ENCODE measurements at regions not wholly inside any gene's neighbourhood (a gene's known extent, or its start where the extent isn't known, plus 50 kb on each side); places are given as distances from the start of the nearest gene placed in this dataset.

GRCh38 chr11:113614097-113614496, 92.0 kb downstream of the TMPRSS5 start (continued):
- TF ChIP-seq FOXP4 (CRISPR knock-in tag; IDR thresholded peaks at IDR 0.05) (no peak), ZMAT4 (CRISPR knock-in tag; IDR thresholded peaks at IDR 0.05) (no peak), MYBL2 (CRISPR knock-in tag; IDR thresholded peaks at IDR 0.05) (no peak), GTF2I (CRISPR knock-in tag; conservative IDR thresholded peaks at IDR 0.05) (no peak), PRRX2 (CRISPR knock-in tag; IDR thresholded peaks at IDR 0.05) (no peak), ZNF263 (CRISPR knock-in tag; IDR thresholded peaks at IDR 0.05; ENCODE audit: low read depth) (no peak), GABPB1 (CRISPR knock-in tag; IDR thresholded peaks at IDR 0.05) (no peak)

GRCh38 chr11:113613619-113614018, 92.5 kb downstream of the TMPRSS5 start:
- DNase-seq (ENCODE audit: low spot score), result no peak
- Mint-ChIP-seq H3K27ac (no peak overlapping the region), H3K27me3 (ENCODE audit: low read depth) (no peaks in the 10 kb centered on the region), H3K4me1 (peaks cover 4% of the 10 kb centered on the region), H3K36me3 (no peaks in the 10 kb centered on the region), H3K9me3 (peaks cover 7% of the 10 kb centered on the region; the same call in 1 of the 2 replicates), H3K4me3 (no peak overlapping the region)
- CTCF ChIA-PET, result interaction anchor here (0.9 kb wide), 1 partner anchor 15 kb away, joined by 3 read pairs; no protein-coding TSS in a partner anchor
- ATAC-seq, result no peak
- TF ChIP-seq CDX4 (CRISPR knock-in tag; IDR thresholded peaks at IDR 0.05; ENCODE audit: borderline replicate concordance), result no peak
- TF ChIP-seq ZBTB43 (CRISPR knock-in tag; IDR thresholded peaks at IDR 0.05), result no peak
- no peak for TF ChIP-seq CREB1 (CRISPR knock-in tag; IDR thresholded peaks at IDR 0.05)
- no peak for TF ChIP-seq JAZF1 (CRISPR knock-in tag; IDR thresholded peaks at IDR 0.05)
- no peak for TF ChIP-seq SMAD3 (CRISPR knock-in tag; IDR thresholded peaks at IDR 0.05; ENCODE audit: borderline replicate concordance)
- POLR2A ChIA-PET, result no interaction called here

GRCh38 chr11:113604186-113604585, 101.9 kb downstream of the TMPRSS5 start:
- no peak for ATAC-seq
- Mint-ChIP-seq H3K27me3 (ENCODE audit: low read depth) (peaks cover 3% of the 10 kb centered on the region; the same call in 1 of the 2 replicates), H3K36me3 (peaks cover 18% of the 10 kb centered on the region), H3K27ac (no peak overlapping the region), H3K4me1 (no peaks in the 10 kb centered on the region), H3K9me3 (peaks cover 34% of the 10 kb centered on the region), H3K4me3 (no peak overlapping the region)
- ChIA-PET CTCF (no interaction called here), POLR2A (no interaction called here)
- DNase-seq (ENCODE audit: low spot score), result no peak
- TF ChIP-seq TEAD1 (CRISPR knock-in tag; IDR thresholded peaks at IDR 0.05) (no peak), ARID4B (CRISPR knock-in tag; IDR thresholded peaks at IDR 0.05; ENCODE audit: borderline replicate concordance) (no peak), HMGA2 (CRISPR knock-in tag; IDR thresholded peaks at IDR 0.05) (no peak), MAX (CRISPR knock-in tag; IDR thresholded peaks at IDR 0.05) (no peak), ATF3 (CRISPR knock-in tag; conservative IDR thresholded peaks at IDR 0.05) (no peak), CTCF (IDR thresholded peaks at IDR 0.05) (no peak), AFF4 (CRISPR knock-in tag; IDR thresholded peaks at IDR 0.05; ENCODE audit: borderline replicate concordance) (no peak), SMAD3 (CRISPR knock-in tag; IDR thresholded peaks at IDR 0.05; ENCODE audit: borderline replicate concordance) (no peak)
